GM10266 (cell line): ENCODE measurements at regions not wholly inside any gene's neighbourhood (a gene's known extent, or its start where the extent isn't known, plus 50 kb on each side); places are given as distances from the start of the nearest gene placed in this dataset.
"Not testable (repeated sequence)": the region's sequence is repeated elsewhere in the genome, so short reads cannot be mapped to it uniquely, and the experiment has no call there.

Experiments used
- DNase-seq: peaks from one replicate; pipeline ENCODE4 v3.0.0; 2012; ENCODE audit errors: extremely low spot score
- TF ChIP-seq, protein P1 (sequence below): IDR thresholded peaks from 2 replicates; pipeline ENCODE4 v1.5.1; 2012; ENCODE audit warnings: mild to moderate bottlenecking, low read depth; ENCODE audit not compliant: control insufficient read depth, insufficient read depth; ENCODE audit errors: missing control alignments

- TF ChIP-seq, protein P1, sequence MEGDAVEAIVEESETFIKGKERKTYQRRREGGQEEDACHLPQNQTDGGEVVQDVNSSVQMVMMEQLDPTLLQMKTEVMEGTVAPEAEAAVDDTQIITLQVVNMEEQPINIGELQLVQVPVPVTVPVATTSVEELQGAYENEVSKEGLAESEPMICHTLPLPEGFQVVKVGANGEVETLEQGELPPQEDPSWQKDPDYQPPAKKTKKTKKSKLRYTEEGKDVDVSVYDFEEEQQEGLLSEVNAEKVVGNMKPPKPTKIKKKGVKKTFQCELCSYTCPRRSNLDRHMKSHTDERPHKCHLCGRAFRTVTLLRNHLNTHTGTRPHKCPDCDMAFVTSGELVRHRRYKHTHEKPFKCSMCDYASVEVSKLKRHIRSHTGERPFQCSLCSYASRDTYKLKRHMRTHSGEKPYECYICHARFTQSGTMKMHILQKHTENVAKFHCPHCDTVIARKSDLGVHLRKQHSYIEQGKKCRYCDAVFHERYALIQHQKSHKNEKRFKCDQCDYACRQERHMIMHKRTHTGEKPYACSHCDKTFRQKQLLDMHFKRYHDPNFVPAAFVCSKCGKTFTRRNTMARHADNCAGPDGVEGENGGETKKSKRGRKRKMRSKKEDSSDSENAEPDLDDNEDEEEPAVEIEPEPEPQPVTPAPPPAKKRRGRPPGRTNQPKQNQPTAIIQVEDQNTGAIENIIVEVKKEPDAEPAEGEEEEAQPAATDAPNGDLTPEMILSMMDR: no peak
- DNase-seq: no peak
These were observed 401.7 kb upstream of the CDIN1 start for GRCh38 chr15:36177590-36178302.

DNA sequence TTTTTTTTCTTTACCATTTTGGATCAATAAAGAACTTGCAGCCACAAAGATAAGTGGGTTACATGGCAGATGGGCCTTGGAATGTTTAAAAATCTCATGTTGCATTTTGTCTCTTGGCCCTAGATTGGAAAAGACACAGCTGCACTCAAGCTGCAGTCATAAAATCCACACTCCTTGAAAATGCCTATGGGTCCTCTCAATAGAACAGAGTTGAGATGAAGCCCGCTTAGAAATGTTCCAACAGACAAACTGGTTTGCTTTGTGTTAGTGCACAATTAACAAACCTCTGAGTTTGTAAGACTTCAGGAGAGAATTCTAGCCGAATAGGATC is 401.2 kb upstream of the CDIN1 start:
- TF ChIP-seq, protein P1: no peak
- no peak for DNase-seq

GRCh38 chr15:36183201-36183600 is 396.2 kb upstream of the CDIN1 start:
- TF ChIP-seq, protein P1: no peak
- no peak for DNase-seq

DNA sequence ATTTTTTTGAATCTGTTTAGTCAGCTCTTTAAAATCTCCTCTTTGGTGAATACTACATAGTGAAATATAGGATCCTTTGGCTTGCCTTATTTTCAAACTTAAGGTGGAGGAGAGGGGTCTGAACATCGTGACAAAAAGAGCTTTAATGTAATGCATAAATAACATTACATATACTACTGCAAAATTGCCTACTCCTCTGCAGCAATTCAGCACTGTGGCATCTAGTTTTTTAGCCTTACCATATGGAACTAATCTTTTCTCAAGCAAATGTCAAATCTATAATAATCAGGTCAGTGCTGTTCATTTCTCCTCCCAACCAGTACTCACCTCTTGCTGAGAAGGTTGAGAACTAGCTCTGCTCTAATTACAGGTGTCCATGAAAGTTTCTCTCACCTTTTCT is 394.0 kb upstream of the CDIN1 start:
- no peak for DNase-seq
- TF ChIP-seq, protein P1: no peak

DNA sequence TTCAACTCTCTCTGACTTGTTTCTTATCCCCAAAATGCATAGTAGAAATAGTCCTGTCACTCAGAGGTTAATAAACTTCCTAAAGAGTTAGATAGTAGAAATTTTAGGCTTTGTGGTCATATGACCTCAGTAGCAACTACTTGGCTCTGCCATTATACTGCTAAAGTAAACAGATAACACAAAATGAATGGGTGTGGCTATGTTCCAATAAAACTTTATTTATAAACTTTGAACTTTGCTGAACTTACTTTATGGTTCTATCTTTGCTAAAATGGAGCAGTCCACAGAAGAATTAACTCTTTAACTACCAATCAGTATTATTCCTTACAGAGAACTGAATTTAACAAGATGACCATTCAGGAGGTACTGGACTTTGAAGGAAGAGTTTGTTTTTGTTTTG is 393.6 kb upstream of the CDIN1 start:
- TF ChIP-seq, protein P1: no peak
- DNase-seq: no peak

DNA sequence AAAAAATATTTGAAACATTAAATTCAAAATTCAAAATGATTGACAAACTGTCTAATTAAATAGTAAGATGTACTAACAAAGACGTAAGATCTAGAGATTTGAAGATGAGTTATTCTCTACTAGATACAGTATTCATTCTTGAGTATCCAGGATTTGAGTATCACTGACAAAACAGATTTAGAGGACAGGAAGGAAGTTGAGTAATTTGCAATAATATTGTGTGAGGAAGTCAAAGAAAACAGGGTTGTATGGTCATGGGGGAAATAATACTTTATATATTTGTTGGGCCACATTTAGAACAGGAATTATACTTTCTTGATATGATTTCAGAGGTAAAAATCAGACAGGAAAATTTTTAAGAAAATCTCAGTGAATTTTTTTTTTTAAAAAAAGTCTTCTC is 393.1 kb upstream of the CDIN1 start:
- TF ChIP-seq, protein P1: no peak
- DNase-seq: no peak

DNA sequence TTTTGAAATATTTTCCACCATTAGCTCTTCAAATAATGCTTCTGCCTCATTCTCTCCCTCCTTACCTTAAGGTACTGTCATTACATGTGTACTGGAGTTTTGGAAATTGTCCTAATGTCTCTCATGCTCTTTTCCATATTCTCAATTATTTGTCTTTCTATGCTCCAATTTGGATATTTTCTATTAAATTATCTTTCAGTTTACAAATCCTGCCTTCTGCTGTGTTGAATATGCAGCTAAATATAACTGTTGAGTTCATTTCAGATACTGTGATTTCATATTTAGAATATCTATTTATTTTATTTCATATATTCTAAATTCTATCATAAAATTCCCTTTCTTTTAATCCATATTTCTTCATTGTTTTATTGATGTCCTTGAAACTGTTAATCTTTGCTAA is 388.0 kb upstream of the CDIN1 start:
- TF ChIP-seq, protein P1: no peak
- DNase-seq: no peak

DNA sequence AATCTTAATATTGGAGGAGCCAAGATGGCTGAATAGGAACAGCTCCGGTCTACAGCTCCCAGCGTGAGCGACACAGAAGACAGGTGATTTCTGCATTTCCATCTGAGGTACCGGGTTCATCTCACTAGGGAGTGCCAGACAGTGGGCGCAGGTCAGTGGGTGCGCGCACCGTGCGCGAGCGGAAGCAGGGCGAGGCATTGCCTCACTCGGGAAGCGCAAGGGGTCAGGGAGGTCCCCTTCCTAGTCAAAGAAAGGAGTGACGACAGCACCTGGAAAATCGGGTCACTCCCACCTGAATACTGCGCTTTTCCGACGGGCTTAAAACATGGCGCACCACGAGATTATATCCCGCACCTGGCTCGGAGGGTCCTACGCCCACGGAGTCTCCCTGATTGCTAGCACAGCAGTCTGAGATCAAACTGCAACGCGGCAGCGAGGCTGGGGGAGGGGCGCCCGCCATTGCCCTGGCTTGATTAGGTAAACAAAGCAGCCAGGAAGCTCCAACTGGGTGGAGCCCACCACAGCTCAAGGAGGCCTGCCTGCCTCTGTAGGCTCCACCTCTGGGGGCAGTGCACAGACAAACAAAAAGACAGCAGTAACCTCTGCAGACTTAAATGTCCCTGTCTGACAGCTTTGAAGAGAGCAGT is 383.9 kb upstream of the CDIN1 start:
- DNase-seq: not testable (repeated sequence)
